ENCODE measurements at regions not wholly inside any gene's neighbourhood (a gene's known extent, or its start where the extent isn't known, plus 50 kb on each side); places are given as distances from the start of the nearest gene placed in this dataset.
"Not testable (repeated sequence)": the region's sequence is repeated elsewhere in the genome, so short reads cannot be mapped to it uniquely, and the experiment has no call there.

DNA sequence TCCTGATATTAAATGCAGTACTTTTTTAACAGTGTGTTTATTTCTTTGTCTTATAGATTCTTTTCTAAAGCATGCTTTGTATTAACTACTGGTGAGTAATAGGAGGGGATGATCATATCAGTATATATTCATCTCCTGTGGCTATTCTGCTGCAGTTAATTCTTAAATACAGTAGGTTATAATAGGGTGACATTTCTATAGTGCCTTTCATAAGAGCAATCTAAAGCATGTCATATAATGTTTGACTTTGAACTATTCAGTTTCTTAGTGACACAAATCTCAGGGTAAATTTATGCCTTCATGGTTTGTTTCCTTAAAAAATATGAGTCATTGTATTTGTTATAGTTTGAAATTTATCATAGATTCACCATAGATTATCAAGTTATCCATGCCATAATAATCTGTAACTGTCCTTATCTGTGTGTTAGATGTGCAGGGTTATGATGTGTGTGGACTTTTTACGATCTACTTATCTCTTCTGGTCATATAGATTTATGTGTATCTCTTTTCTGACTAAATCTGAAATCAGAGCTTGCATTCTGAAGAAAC lies 1019.5 kb downstream of the NR2F1-AS1 start:
- Mint-ChIP-seq H3K4me1 (ENCODE audit: low read depth) (no peaks in the 10 kb centered on the region), H3K9me3 (no peaks in the 10 kb centered on the region), H3K4me3 (no peak overlapping the region), H3K27me3 (ENCODE audit: low read depth) (no peaks in the 10 kb centered on the region), H3K27ac (no peak overlapping the region), H3K36me3 (ENCODE audit: low read depth) (no peaks in the 10 kb centered on the region)
- no peak for DNase-seq (ENCODE audit: low spot score)

DNA sequence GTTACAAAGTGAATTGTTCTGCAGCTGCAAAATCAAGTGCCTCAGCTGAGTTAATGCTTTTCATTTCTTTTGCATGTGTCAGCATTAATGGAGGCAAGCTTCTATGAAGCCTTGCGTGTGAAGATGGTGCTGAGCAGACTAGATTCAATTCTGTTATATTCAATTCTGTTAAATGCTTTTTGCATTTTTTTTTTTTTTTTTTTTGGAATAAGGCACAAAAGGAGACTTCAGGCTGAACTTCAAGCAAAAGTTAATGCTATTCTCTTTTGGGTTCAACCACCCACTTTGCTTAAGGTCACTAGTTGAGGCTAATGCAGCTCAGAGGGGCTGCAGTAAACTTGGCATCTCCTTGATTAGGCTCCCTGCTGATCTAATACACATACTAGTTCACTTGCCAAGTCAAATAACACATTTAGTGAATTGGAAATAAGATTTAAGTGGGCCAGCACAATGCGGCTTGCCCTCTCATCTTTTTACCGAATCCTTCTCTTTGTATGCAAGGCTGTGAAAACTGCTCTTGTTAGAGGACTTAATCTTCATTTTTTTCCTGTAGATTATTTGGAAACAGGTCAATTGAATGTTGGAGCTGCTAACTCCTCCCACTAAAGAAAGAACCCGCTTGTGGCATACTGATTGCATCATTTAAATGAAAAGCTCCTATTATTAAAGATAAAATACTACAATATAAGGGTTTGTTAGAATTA lies 1020.2 kb downstream of the NR2F1-AS1 start:
- DNase-seq (ENCODE audit: low spot score), result no peak
- H3K4me3 Mint-ChIP-seq, result no peak overlapping the region
- no peaks in the 10 kb centered on the region for H3K9me3 Mint-ChIP-seq
- H3K27me3 Mint-ChIP-seq (ENCODE audit: low read depth), result no peaks in the 10 kb centered on the region
- no peak overlapping the region for H3K27ac Mint-ChIP-seq
- H3K36me3 Mint-ChIP-seq (ENCODE audit: low read depth), result no peaks in the 10 kb centered on the region
- no peaks in the 10 kb centered on the region for H3K4me1 Mint-ChIP-seq (ENCODE audit: low read depth)

DNA sequence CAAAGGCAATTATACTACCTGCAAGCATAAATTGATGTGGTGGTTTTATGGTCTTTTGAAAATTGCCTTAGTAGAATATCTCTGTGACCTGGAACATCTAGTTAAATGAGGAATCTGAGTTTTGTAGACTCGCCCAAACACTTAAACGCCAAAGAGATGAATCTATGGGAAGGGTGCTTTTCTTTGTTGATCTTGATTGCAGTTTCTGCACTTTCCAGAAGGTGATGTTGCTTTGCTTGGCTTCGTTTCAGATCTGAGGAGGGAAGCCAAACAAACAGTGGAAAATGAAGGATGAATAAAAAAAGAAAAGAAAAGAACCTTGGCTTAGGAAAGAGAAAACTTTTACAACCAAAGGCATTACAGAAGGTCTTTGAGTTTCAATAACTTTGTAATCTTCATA lies 1021.2 kb downstream of the NR2F1-AS1 start:
- Mint-ChIP-seq H3K36me3 (ENCODE audit: low read depth) (no peaks in the 10 kb centered on the region), H3K4me3 (no peak overlapping the region), H3K27ac (no peak overlapping the region), H3K27me3 (ENCODE audit: low read depth) (no peaks in the 10 kb centered on the region), H3K9me3 (no peaks in the 10 kb centered on the region), H3K4me1 (ENCODE audit: low read depth) (no peaks in the 10 kb centered on the region)
- no peak for DNase-seq (ENCODE audit: low spot score)

DNA sequence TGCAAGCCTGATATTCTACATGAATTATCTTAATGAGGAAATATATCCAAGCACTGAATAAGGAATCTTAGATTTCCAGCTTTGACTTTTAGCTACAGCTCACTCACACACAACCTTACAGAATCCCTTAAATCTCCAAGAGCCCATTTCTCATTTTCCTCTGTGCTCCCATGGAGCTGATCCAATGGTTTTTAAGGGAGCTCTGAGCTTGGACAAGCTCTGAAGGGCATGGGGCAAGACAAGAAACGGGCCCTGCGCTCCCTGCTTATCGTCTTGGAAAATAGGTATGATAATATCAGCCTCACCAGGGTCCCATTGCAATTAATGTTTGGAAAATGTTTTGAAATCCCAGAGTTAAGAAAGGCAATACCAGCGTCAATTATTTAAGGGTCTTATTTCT lies 1021.7 kb downstream of the NR2F1-AS1 start:
- no peaks in the 10 kb centered on the region for H3K36me3 Mint-ChIP-seq (ENCODE audit: low read depth)
- H3K27ac Mint-ChIP-seq, result no peak overlapping the region
- H3K27me3 Mint-ChIP-seq (ENCODE audit: low read depth), result no peaks in the 10 kb centered on the region
- no peak overlapping the region for H3K4me3 Mint-ChIP-seq
- DNase-seq (ENCODE audit: low spot score), result no peak
- no peaks in the 10 kb centered on the region for H3K4me1 Mint-ChIP-seq (ENCODE audit: low read depth)
- H3K9me3 Mint-ChIP-seq, result no peaks in the 10 kb centered on the region

DNA sequence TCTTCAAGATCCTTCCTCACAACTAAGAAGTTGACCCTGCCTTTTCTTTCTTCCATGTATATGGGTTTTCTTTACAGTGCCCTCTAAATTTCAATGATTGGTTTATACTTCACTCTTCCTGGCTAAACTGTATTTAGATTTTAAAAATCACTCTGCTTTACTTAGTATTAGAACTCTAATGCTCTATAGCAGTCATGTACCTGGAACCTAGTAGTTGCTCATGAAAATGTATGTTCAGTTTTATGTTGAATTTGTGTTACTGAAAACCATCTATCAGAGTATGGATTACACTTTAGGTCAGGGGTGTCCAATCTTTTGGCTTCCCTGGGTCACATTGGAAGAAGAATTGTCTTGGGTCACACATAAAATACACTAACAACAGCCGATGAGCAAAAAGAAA lies 1024.3 kb downstream of the NR2F1-AS1 start:
- Mint-ChIP-seq H3K27me3 (ENCODE audit: low read depth) (no peaks in the 10 kb centered on the region), H3K4me1 (ENCODE audit: low read depth) (no peaks in the 10 kb centered on the region), H3K27ac (no peak overlapping the region), H3K36me3 (ENCODE audit: low read depth) (no peaks in the 10 kb centered on the region), H3K4me3 (no peak overlapping the region), H3K9me3 (no peaks in the 10 kb centered on the region)
- DNase-seq (ENCODE audit: low spot score), result no peak

DNA sequence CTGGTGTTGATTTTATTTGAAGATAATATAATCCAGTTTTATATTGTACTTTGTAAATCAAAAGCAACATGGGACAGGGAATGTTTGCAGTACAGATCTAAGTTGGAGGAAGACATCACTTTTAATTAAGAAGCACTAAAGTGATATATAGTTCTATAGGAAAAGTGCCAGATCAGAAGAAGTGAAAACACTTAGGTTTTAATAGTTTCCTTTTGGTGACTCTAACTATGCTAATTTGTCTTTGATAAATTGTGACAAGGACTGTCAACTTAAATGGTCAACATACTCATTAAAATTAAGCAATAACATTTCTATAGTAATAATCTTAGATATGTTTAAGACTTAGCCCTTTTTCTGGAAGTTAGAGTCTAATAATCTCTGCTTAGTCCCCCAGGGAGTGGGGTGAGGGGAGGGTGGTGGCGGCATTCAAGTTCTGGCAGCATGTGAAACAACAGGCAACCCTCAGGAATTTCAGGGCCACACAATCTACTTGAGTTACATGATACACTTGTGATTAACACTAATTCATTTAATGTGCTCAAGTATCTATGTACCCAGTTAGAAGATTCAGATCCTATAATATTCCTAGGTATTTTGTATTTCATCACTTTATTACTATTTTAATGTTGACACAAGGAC lies 1026.5 kb downstream of the NR2F1-AS1 start:
- Mint-ChIP-seq H3K36me3 (ENCODE audit: low read depth) (no peaks in the 10 kb centered on the region), H3K4me3 (no peak overlapping the region), H3K9me3 (no peaks in the 10 kb centered on the region), H3K27me3 (ENCODE audit: low read depth) (no peaks in the 10 kb centered on the region), H3K27ac (no peak overlapping the region), H3K4me1 (ENCODE audit: low read depth) (no peaks in the 10 kb centered on the region)
- no peak for DNase-seq (ENCODE audit: low spot score)

DNA sequence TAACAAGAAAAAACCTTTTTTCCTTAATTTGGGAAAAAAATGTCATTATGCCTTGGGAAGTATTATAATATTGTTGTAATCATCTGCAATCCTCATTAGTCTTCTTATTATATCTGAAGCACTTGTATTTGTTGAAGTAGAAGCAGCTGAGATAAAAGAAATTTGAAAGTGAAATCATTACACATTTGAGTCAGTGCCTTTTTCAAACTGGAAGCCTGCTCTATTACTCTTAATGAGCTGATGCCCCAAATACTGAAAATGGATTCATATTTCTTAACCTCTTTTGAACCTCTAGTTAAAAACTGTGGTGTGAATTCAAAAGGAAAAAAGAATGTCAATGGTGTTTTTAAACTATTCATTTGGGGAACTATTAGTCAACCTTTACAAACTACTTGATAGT lies 1027.7 kb downstream of the NR2F1-AS1 start:
- no peaks in the 10 kb centered on the region for H3K4me1 Mint-ChIP-seq (ENCODE audit: low read depth)
- H3K36me3 Mint-ChIP-seq (ENCODE audit: low read depth), result no peaks in the 10 kb centered on the region
- no peak overlapping the region for H3K27ac Mint-ChIP-seq
- H3K9me3 Mint-ChIP-seq, result no peaks in the 10 kb centered on the region
- H3K27me3 Mint-ChIP-seq (ENCODE audit: low read depth), result no peaks in the 10 kb centered on the region
- no peak for DNase-seq (ENCODE audit: low spot score)
- no peak overlapping the region for H3K4me3 Mint-ChIP-seq

DNA sequence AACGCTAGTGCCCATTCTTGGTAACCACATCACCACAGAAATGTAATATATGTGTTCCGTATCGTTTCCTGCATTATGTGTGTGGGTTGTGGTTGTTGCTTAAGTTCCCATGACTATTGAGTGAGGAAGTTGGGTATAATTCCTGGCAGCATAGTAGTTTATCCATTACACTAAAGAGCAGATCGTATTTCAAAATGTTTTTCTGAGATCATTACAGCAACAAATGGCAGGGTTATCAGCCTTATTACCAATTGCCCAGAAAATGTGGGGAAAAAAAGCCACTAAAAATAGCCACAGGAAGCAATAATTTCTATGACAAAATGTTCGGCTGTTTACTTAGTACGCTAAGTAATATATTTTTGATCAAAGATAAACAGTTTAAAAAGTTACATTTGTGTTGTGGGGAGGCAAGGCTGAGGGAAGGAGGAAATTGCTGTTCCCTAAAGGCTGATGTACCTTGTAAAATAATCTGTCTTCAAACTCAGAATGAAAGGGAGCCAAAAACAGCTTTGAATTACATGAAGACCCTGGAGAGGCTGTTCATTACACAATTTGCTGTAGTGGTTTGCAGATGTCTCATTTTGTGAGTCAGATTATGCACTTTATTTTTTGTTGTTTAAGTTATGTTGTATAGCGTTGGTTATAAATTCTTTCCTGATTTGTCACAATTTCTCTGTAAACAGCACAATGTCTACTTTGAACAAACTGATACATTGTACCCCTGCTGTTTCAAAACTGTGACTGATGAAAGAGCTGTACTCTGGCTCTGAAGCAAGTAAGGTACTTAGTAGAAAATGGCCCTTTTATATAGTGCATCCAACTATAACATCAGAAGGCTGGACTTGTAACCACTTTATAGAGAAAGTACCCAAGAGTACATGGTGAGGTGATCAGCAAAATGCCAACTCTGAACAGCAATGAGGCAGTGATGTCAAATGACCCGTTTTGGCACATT lies 1028.5 kb downstream of the NR2F1-AS1 start:
- Mint-ChIP-seq H3K36me3 (ENCODE audit: low read depth) (no peaks in the 10 kb centered on the region), H3K9me3 (no peaks in the 10 kb centered on the region), H3K4me1 (ENCODE audit: low read depth) (no peaks in the 10 kb centered on the region), H3K27ac (no peak overlapping the region), H3K4me3 (no peak overlapping the region), H3K27me3 (ENCODE audit: low read depth) (no peaks in the 10 kb centered on the region)
- DNase-seq (ENCODE audit: low spot score), result no peak

DNA sequence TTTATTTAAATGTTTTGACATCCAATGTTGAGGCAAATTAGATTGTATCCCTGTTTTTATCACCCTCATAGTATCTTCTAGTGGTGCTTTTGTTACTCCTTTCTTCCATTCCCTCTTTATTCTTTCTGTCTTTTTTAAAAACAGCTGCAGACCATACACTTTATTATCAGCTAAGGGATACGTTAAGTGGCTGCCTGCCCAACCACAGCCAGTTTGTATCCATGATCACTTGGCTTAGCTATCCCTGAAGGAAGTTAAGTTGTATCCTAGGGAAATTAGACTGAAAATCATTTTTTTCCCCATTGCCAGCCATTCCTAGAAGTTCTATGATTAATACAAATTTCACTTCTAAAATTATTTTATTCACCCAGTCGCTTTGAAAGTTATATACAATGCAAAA lies 1032.7 kb downstream of the NR2F1-AS1 start:
- Mint-ChIP-seq H3K4me1 (ENCODE audit: low read depth) (no peaks in the 10 kb centered on the region), H3K4me3 (no peak overlapping the region), H3K27me3 (ENCODE audit: low read depth) (no peaks in the 10 kb centered on the region), H3K36me3 (ENCODE audit: low read depth) (no peaks in the 10 kb centered on the region), H3K9me3 (no peaks in the 10 kb centered on the region), H3K27ac (no peak overlapping the region)
- DNase-seq (ENCODE audit: low spot score), result no peak

DNA sequence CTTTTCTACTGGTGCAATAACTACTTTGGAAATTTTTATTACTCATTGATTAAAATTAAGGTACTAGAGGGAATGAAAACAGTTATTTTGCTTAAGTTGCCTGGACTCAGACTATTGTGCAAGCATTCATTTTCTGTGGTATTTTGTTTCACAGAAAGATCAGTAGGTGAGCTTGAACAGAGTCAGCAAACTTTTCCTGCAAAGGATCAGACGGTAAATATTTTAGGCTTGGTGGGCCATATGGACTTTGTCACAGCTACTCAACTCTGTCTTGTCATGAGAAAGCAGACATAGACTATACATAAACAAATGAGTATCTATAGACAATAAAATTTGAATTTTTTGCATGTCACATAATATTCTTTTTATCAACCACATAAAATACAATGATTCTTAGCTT lies 1036.4 kb downstream of the NR2F1-AS1 start:
- no peak overlapping the region for H3K27ac Mint-ChIP-seq
- no peak for DNase-seq (ENCODE audit: low spot score)
- H3K27me3 Mint-ChIP-seq (ENCODE audit: low read depth), result no peaks in the 10 kb centered on the region
- H3K36me3 Mint-ChIP-seq (ENCODE audit: low read depth), result no peaks in the 10 kb centered on the region
- no peaks in the 10 kb centered on the region for H3K9me3 Mint-ChIP-seq
- H3K4me3 Mint-ChIP-seq, result no peak overlapping the region
- no peaks in the 10 kb centered on the region for H3K4me1 Mint-ChIP-seq (ENCODE audit: low read depth)

DNA sequence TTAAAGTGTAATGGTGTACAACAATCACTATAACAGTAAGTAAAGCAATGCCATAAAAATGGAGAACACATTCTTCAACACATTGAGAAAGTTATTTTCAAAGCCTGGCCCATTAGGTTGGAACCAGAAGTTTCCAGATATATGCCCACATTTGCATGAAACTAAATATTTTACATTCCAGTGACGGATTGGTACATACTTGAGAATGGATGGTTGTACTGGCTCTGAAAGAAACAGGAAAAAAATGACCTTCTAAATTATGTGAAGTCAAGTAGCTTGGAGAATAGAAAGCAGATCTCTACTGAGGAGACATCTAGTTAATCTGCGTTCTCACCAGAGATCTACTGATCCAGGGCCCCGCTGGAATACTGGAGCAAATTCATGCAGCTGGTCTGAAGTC lies 1037.0 kb downstream of the NR2F1-AS1 start:
- Mint-ChIP-seq H3K4me3 (no peak overlapping the region), H3K27me3 (ENCODE audit: low read depth) (no peaks in the 10 kb centered on the region), H3K4me1 (ENCODE audit: low read depth) (no peaks in the 10 kb centered on the region), H3K36me3 (ENCODE audit: low read depth) (no peaks in the 10 kb centered on the region), H3K9me3 (no peaks in the 10 kb centered on the region), H3K27ac (no peak overlapping the region)
- DNase-seq (ENCODE audit: low spot score), result no peak

DNA sequence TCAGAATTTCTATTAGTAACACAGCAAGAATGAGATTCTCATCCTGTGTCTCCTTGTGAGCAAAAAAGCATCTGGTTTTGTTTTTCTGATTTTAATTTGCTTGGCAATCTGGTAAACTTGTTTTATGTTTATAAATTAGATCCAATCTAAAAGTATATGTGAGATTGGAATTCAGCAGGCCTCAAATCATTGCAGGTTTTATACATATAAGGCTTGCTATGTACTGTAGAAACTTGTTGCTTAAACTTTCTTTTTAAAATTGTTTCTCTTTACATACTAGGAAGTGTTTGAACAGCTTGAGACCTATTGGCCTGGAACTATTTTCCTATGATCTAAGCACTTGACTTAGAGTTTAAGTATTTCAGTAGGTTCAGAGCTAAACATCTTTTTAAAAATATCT lies 1037.8 kb downstream of the NR2F1-AS1 start:
- no peaks in the 10 kb centered on the region for H3K9me3 Mint-ChIP-seq
- H3K4me1 Mint-ChIP-seq (ENCODE audit: low read depth), result no peaks in the 10 kb centered on the region
- H3K36me3 Mint-ChIP-seq (ENCODE audit: low read depth), result no peaks in the 10 kb centered on the region
- H3K4me3 Mint-ChIP-seq, result no peak overlapping the region
- H3K27me3 Mint-ChIP-seq (ENCODE audit: low read depth), result no peaks in the 10 kb centered on the region
- H3K27ac Mint-ChIP-seq, result no peak overlapping the region
- DNase-seq (ENCODE audit: low spot score), result no peak

DNA sequence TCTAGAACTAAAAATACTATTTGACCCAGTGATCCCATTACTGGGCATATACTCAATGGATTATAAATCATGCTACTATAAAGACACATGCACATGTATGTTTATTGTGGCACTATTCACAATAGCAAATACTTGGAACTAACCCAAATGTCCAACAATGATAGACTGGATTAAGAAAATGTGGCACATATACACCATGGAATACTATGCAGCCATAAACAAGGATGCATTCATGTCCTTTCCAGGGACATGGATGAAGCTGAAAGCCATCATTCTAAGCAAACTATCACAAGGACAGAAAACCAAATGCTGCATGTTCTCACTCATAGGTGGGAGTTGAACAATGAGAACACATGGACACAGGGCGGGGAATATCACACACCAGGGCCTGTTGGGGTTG lies 1039.0 kb downstream of the NR2F1-AS1 start:
- not testable (repeated sequence) for H3K36me3 Mint-ChIP-seq (ENCODE audit: low read depth); H3K27me3 Mint-ChIP-seq (ENCODE audit: low read depth); H3K4me3 Mint-ChIP-seq; H3K9me3 Mint-ChIP-seq; H3K4me1 Mint-ChIP-seq (ENCODE audit: low read depth); H3K27ac Mint-ChIP-seq; DNase-seq (ENCODE audit: low spot score)
